Peyer's patch (tissue), 4 donors: ENCODE measurements at regions not wholly inside any gene's neighbourhood (a gene's known extent, or its start where the extent isn't known, plus 50 kb on each side); places are given as distances from the start of the nearest gene placed in this dataset.

ENCODE experiments used
- CTCF ChIP-seq, 6 experiments: fragments of 450-650 bp in 4 of 6; fragments of 200-600 bp in 2 of 6; sonication (generic) in 1 of 6; IDR thresholded peaks; one replicate each; pipeline ENCODE4 v1.5.1; 2017 to 2019; ENCODE audit warnings: antibody characterized with exemption in 6 of 6, mild to moderate bottlenecking in 3 of 6, moderate library complexity in 1 of 6
- POLR2A ChIP-seq, 2 donors: fragments of 450-650 bp; IDR thresholded peaks; one replicate each; pipeline ENCODE4 v1.5.1; 2017; ENCODE audit warnings: antibody characterized with exemption in 2 of 2, mild to moderate bottlenecking in 2 of 2, moderate library complexity in 2 of 2

GRCh38 chr1:190029441-190029840 lies 448.2 kb downstream of the BRINP3 start:
- TF ChIP-seq POLR2A (IDR thresholded peaks at IDR 0.05): no peak
- no peak for TF ChIP-seq CTCF (IDR thresholded peaks at IDR 0.05)
